Brain pericyte (primary cell): ENCODE measurements at regions not wholly inside any gene's neighbourhood (a gene's known extent, or its start where the extent isn't known, plus 50 kb on each side); places are given as distances from the start of the nearest gene placed in this dataset.
"Not testable (repeated sequence)": the region's sequence is repeated elsewhere in the genome, so short reads cannot be mapped to it uniquely, and the experiment has no call there.

Experiments
- DNase-seq: peaks from one replicate; pipeline ENCODE4 v3.0.0-alpha.2; 2012; ENCODE audit warnings: low read depth, low spot score

GRCh38 chr7:67907792-67908191, 911.2 kb downstream of the TYW1 start:
- DNase-seq, result no peak

GRCh38 chr7:67912437-67912836, 915.8 kb downstream of the TYW1 start:
- DNase-seq, result no peak

- no peak for DNase-seq
These were observed 917.0 kb downstream of the TYW1 start for GRCh38 chr7:67913604-67914003.

- DNase-seq, result not testable (repeated sequence)
These were observed 919.5 kb downstream of the TYW1 start for GRCh38 chr7:67916111-67916510.

GRCh38 chr7:67916571-67917436, 920.2 kb downstream of the TYW1 start:
- DNase-seq, result no peak

- no peak for DNase-seq
These were observed 920.8 kb downstream of the TYW1 start for GRCh38 chr7:67917437-67917755.

GRCh38 chr7:67918158-67918557, 921.5 kb downstream of the TYW1 start:
- DNase-seq, result no peak

GRCh38 chr7:67923286-67923685, 926.7 kb downstream of the TYW1 start:
- DNase-seq, result no peak

GRCh38 chr7:67928141-67928540, 931.5 kb downstream of the TYW1 start:
- no peak for DNase-seq

GRCh38 chr7:67936447-67936846, 939.8 kb downstream of the TYW1 start:
- DNase-seq, result not testable (repeated sequence)

GRCh38 chr7:67940400-67940799, 943.8 kb downstream of the TYW1 start:
- DNase-seq, result no peak

- no peak for DNase-seq
These were observed 950.6 kb downstream of the TYW1 start for GRCh38 chr7:67947191-67947590.

- no peak for DNase-seq
These were observed 951.0 kb downstream of the TYW1 start for GRCh38 chr7:67947646-67948045.

GRCh38 chr7:67950321-67951083, 953.9 kb downstream of the TYW1 start:
- DNase-seq, result no peak

GRCh38 chr7:67955061-67955460, 958.4 kb downstream of the TYW1 start:
- DNase-seq, result no peak

GRCh38 chr7:67962863-67963262, 966.2 kb downstream of the TYW1 start:
- DNase-seq, result no peak

GRCh38 chr7:67976490-67976889, 979.9 kb downstream of the TYW1 start:
- DNase-seq, result no peak

- DNase-seq, result no peak
These were observed 986.9 kb downstream of the TYW1 start for GRCh38 chr7:67983486-67983885.

- no peak for DNase-seq
These were observed 987.7 kb downstream of the TYW1 start for GRCh38 chr7:67984326-67984725.

- no peak for DNase-seq
These were observed 992.5 kb downstream of the TYW1 start for GRCh38 chr7:67989142-67989541.

- no peak for DNase-seq
These were observed 993.4 kb downstream of the TYW1 start for GRCh38 chr7:67990003-67990402.

- DNase-seq, result no peak
These were observed 994.1 kb downstream of the TYW1 start for GRCh38 chr7:67990716-67991115.

- no peak for DNase-seq
These were observed 995.7 kb downstream of the TYW1 start for GRCh38 chr7:67992287-67992686.
